ENCODE measurements at regions not wholly inside any gene's neighbourhood (a gene's known extent, or its start where the extent isn't known, plus 50 kb on each side); places are given as distances from the start of the nearest gene placed in this dataset.
A peak's percentile ranks its signal among the peaks of the same experiment; 100 is the strongest.

DNA sequence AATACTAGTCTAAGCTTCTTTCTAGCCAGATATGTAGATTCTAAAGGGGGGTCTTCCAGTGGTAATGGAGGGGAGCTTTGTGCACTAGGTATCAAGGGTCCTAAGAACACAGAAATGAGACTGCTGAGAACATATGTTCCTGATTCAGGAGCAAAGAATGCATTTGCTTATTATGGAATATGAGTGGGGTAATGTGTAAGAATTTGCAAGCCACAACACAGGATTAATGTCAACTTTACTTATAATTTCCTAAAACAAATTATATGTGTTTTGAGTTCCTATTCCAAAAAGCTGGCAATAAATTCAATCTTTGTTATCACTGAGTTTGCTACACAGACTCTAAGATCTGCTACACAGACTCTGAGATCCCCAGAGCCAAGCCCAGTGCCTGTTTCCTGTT, 357.0 kb upstream of the PTBP2 start:
- Histone ChIP-seq H3K79me2 (ENCODE audit: control insufficient read depth, insufficient read depth, low read length) (no peaks in the 10 kb centered on the region), H3K27ac (ENCODE audit: insufficient read depth, low read depth, low read length) (no peak overlapping the region), H3K4me3 (replicated peaks in 1 of 3; ENCODE audit: insufficient read depth in 1 of 3, low read depth in 1 of 3, low read length in 3 of 3) (no peak overlapping the region), H3K36me3 (ENCODE audit: control insufficient read depth in 2 of 2, extremely low read depth in 1 of 2, insufficient read depth in 2 of 2, low read length in 2 of 2) (no peaks in the 10 kb centered on the region), H3K9me1 (replicated peaks; ENCODE audit: control insufficient read depth, extremely low read depth, insufficient read depth, low read length) (no peaks in the 10 kb centered on the region), H3K9me3 (replicated peaks; ENCODE audit: control insufficient read depth, insufficient read depth, low read length) (no peaks in the 10 kb centered on the region), H3K9ac (replicated peaks; ENCODE audit: extremely low read depth, insufficient read depth, low read length) (no peak overlapping the region), H3K4me2 (ENCODE audit: insufficient read depth, low read length) (peak overlapping the region; percentile 42), H3K4me1 (ENCODE audit: control insufficient read depth, extremely low read depth, insufficient read depth, low read length) (peaks cover 40% of the 10 kb centered on the region), H3K27me3 (ENCODE audit: control insufficient read depth in 2 of 2, insufficient read depth in 2 of 2, low read length in 2 of 2) (no peaks in the 10 kb centered on the region), H4K20me1 (replicated peaks; ENCODE audit: control insufficient read depth, extremely low read depth, insufficient read depth, low read length) (no peaks in the 10 kb centered on the region), H2AFZ (ENCODE audit: low read depth, low read length) (no peak overlapping the region)
- dilution Hi-C loops (cut with MboI; ENCODE audit: extremely low pct_ligation_motif_present, low sequenced_read_pairs): no loop called here
- ChIA-PET CTCF (interaction anchor here (1.1 to 2.0 kb wide), 2 partner anchors 10 to 24 kb away, joined by 4 to 6 read pairs; no protein-coding TSS in a partner anchor), POLR2A (no interaction called here)
- DNase-seq (ENCODE audit: low read depth, low spot score) (no peak), FAIRE-seq (no peak)
- BruUV-seq (replicated peaks): no TSS peak
- intact Hi-C loops (cut with micrococcal nuclease): no loop called here
- TF ChIP-seq POLR2AphosphoS5 (IDR thresholded peaks at IDR 0.05; ENCODE audit: insufficient read depth, low read depth, low read length) (no peak), EZH2 (IDR thresholded peaks at IDR 0.05; ENCODE audit: borderline replicate concordance, low read depth, low read length, severe bottlenecking) (no peak), MAX (IDR thresholded peaks at IDR 0.05; ENCODE audit: insufficient read depth, insufficient read length) (no peak), MYC (IDR thresholded peaks at IDR 0.05; ENCODE audit: low read depth, low read length) (no peak), JUN (IDR thresholded peaks at IDR 0.05; ENCODE audit: borderline replicate concordance, insufficient read depth, insufficient read length, low read depth) (no peak)

DNA sequence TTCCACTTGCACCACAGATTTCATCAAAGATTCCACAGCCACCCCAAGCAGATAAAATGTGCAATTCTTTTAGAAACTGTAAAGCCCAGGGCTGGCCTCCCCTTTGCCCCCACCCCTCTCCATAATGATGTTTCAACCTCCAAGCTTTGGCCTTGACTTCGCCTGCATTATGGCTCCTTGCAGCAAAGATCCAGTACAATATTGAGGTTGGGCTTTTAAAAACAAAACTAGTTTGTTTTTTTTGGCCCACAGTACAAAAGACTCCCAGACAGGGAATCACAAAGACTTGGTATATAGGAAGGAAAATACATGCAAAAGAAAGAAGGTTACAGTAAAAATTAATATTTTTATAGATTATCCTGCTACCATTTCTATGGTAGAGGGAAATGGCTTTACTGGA, 356.5 kb upstream of the PTBP2 start:
- DNase-seq (ENCODE audit: low read depth, low spot score): peak; percentile 77
- BruUV-seq (replicated peaks): no TSS peak
- no peaks in the 10 kb centered on the region for H3K27me3 ChIP-seq (ENCODE audit: control insufficient read depth in 2 of 2, insufficient read depth in 2 of 2, low read length in 2 of 2)
- H4K20me1 ChIP-seq (replicated peaks; ENCODE audit: control insufficient read depth, extremely low read depth, insufficient read depth, low read length): no peaks in the 10 kb centered on the region
- dilution Hi-C loops (cut with MboI; ENCODE audit: extremely low pct_ligation_motif_present, low sequenced_read_pairs) (no loop called here), intact Hi-C loops (cut with micrococcal nuclease) (no loop called here)
- TF ChIP-seq POLR2A (IDR thresholded peaks at IDR 0.05; ENCODE audit: low read depth, low read length) (no peak), EZH2 (IDR thresholded peaks at IDR 0.05; ENCODE audit: borderline replicate concordance, low read depth, low read length, severe bottlenecking) (no peak), FOS (IDR thresholded peaks at IDR 0.05; ENCODE audit: borderline replicate concordance, insufficient read depth, low read length) (no peak), POLR2AphosphoS5 (IDR thresholded peaks at IDR 0.05; ENCODE audit: insufficient read depth, low read depth, low read length) (no peak), GATA2 (IDR thresholded peaks at IDR 0.05; ENCODE audit: insufficient read depth, insufficient read length, low read depth, low read length) (no peak)
- H3K4me3 ChIP-seq (replicated peaks in 1 of 3; ENCODE audit: insufficient read depth in 1 of 3, low read depth in 1 of 3, low read length in 3 of 3): no peak overlapping the region
- H3K9me3 ChIP-seq (replicated peaks; ENCODE audit: control insufficient read depth, insufficient read depth, low read length): no peaks in the 10 kb centered on the region
- ChIA-PET CTCF (interaction anchor here (1.1 to 2.0 kb wide), 2 partner anchors 10 to 23 kb away, joined by 4 to 6 read pairs; no protein-coding TSS in a partner anchor), POLR2A (no interaction called here)
- peak overlapping the region; percentile 42 for H3K4me2 ChIP-seq (ENCODE audit: insufficient read depth, low read length)
- no peaks in the 10 kb centered on the region for H3K9me1 ChIP-seq (replicated peaks; ENCODE audit: control insufficient read depth, extremely low read depth, insufficient read depth, low read length)
- no peak overlapping the region for H3K27ac ChIP-seq (ENCODE audit: insufficient read depth, low read depth, low read length)
- H3K79me2 ChIP-seq (ENCODE audit: control insufficient read depth, insufficient read depth, low read length): no peaks in the 10 kb centered on the region
- H2AFZ ChIP-seq (ENCODE audit: low read depth, low read length): no peak overlapping the region
- no peaks in the 10 kb centered on the region for H3K36me3 ChIP-seq (ENCODE audit: control insufficient read depth in 2 of 2, extremely low read depth in 1 of 2, insufficient read depth in 2 of 2, low read length in 2 of 2)
- peaks cover 45% of the 10 kb centered on the region for H3K4me1 ChIP-seq (ENCODE audit: control insufficient read depth, extremely low read depth, insufficient read depth, low read length)
- H3K9ac ChIP-seq (replicated peaks; ENCODE audit: extremely low read depth, insufficient read depth, low read length): no peak overlapping the region
- FAIRE-seq: no peak

All from endothelial cell of umbilical vein (primary cell).